HG03103 (cell line): ENCODE measurements at regions not wholly inside any gene's neighbourhood (a gene's known extent, or its start where the extent isn't known, plus 50 kb on each side); places are given as distances from the start of the nearest gene placed in this dataset.

Source experiments
- ATAC-seq: cut with Tn5 transposase; IDR thresholded peaks from one replicate; pipeline ENCODE4 v1.9.1; 2021; ENCODE audit warnings: low read depth; ENCODE audit not compliant: unreplicated experiment

GRCh38 chr3:70120357-70120966, 120.9 kb downstream of the SAMMSON start:
- ATAC-seq, result peak; percentile 100

- no peak for ATAC-seq
Observed at GRCh38 chr3:70127192-70127591, 127.7 kb downstream of the SAMMSON start.

- ATAC-seq, result no peak
Observed at GRCh38 chr3:70137366-70137765, 137.8 kb downstream of the SAMMSON start.

- no peak for ATAC-seq
Observed at GRCh38 chr3:70138606-70139005, 139.1 kb downstream of the SAMMSON start.
